Body of pancreas (tissue), 4 donors: ENCODE measurements at regions not wholly inside any gene's neighbourhood (a gene's known extent, or its start where the extent isn't known, plus 50 kb on each side); places are given as distances from the start of the nearest gene placed in this dataset.

Experiments
- CTCF ChIP-seq, 7 experiments: fragments of 450-650 bp in 4 of 7; fragments of 200-600 bp in 3 of 7; sonication (generic) in 3 of 7; IDR thresholded peaks; one replicate each; pipeline ENCODE4 v1.5.1; 2016 to 2019; ENCODE audit warnings: antibody characterized with exemption in 7 of 7
- POLR2A ChIP-seq, 3 donors: fragments of 450-650 bp; IDR thresholded peaks; one replicate each; pipeline ENCODE4 v1.6.1; 2016; ENCODE audit warnings: antibody characterized with exemption in 3 of 3, mild to moderate bottlenecking in 2 of 3

DNA sequence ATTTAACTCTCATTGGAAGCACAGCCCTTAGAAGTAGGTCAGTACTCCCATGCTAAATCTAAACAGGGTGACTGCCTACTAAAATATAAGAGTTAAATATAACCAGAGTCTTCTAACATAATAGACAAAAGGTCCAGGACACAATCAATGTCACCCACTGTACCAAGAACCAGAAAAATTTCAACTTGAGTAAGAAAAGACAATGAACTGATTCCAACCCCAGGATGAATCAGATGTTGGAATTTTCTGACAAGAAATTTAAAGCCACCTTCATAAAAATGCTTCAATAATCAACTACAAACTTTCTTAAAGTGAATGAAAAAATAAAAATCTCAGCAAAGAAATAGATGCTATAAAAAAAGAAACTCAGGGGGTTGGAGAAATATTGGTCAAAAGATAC, 71.3 kb upstream of the NPAS2 start:
- TF ChIP-seq POLR2A (IDR thresholded peaks at IDR 0.05) (no peak), CTCF (IDR thresholded peaks at IDR 0.05) (no peak)
